Trophoblast cell (in vitro differentiated cells and primary cell): ENCODE measurements at regions not wholly inside any gene's neighbourhood (a gene's known extent, or its start where the extent isn't known, plus 50 kb on each side); places are given as distances from the start of the nearest gene placed in this dataset.

ENCODE experiments used
- DNase-seq, 2 donors: peaks; one replicate each; pipeline ENCODE4 v3.0.0-alpha.2; 2016
- H2AFZ ChIP-seq: 2 replicates; pipeline ENCODE4 v1.6.1; 2013; ENCODE audit warnings: low read length, moderate library complexity, mild to moderate bottlenecking; ENCODE audit not compliant: insufficient read depth, poor library complexity
- H2AK5ac ChIP-seq: 2 replicates; pipeline ENCODE4 v1.6.1; 2013; ENCODE audit warnings: mild to moderate bottlenecking, low read length
- H2BK120ac ChIP-seq: 2 replicates; pipeline ENCODE4 v1.6.1; 2013; ENCODE audit warnings: low read length, mild to moderate bottlenecking, moderate library complexity; ENCODE audit not compliant: insufficient read depth, poor library complexity
- H2BK12ac ChIP-seq: 2 replicates; pipeline ENCODE4 v1.6.1; 2013; ENCODE audit warnings: mild to moderate bottlenecking, low read length, moderate library complexity
- H2BK5ac ChIP-seq: 2 replicates; pipeline ENCODE4 v1.6.1; 2013; ENCODE audit warnings: low read length, low read depth, moderate library complexity, mild to moderate bottlenecking; ENCODE audit not compliant: poor library complexity
- H3K14ac ChIP-seq: 2 replicates; pipeline ENCODE4 v1.6.1; 2013; ENCODE audit warnings: mild to moderate bottlenecking, low read length
- H3K18ac ChIP-seq: 2 replicates; pipeline ENCODE4 v1.6.1; 2013; ENCODE audit warnings: mild to moderate bottlenecking, low read length
- H3K23ac ChIP-seq: 2 replicates; pipeline ENCODE4 v1.6.1; 2013; ENCODE audit warnings: low read length
- H3K27ac ChIP-seq: 2 replicates; pipeline ENCODE4 v1.5.1; 2013; ENCODE audit warnings: low read depth, mild to moderate bottlenecking, inconsistent platforms, low read length, moderate library complexity
- H3K27me3 ChIP-seq: 2 replicates; pipeline ENCODE4 v1.6.1; 2013; ENCODE audit warnings: inconsistent platforms, mild to moderate bottlenecking, low read length, moderate library complexity; ENCODE audit not compliant: insufficient read depth
- H3K36me3 ChIP-seq, 2 experiments: 1 replicate in 1 of 2; 2 replicates in 1 of 2; pipeline ENCODE4 v1.6.1; 2013; ENCODE audit warnings: low read length in 2 of 2, mild to moderate bottlenecking in 2 of 2, moderate library complexity in 1 of 2; ENCODE audit not compliant: insufficient read depth in 2 of 2, control insufficient read depth in 1 of 2
- H3K4ac ChIP-seq: 2 replicates; pipeline ENCODE4 v1.6.1; 2013; ENCODE audit warnings: low read depth, mild to moderate bottlenecking, low read length, moderate library complexity
- H3K4me1 ChIP-seq, 2 experiments: 1 replicate in 1 of 2; 2 replicates in 1 of 2; pipeline ENCODE4 v1.6.1; 2013; ENCODE audit warnings: low read length in 2 of 2, mild to moderate bottlenecking in 2 of 2, moderate library complexity in 1 of 2; ENCODE audit not compliant: insufficient read depth in 2 of 2, control insufficient read depth in 1 of 2
- H3K4me2 ChIP-seq: 2 replicates; pipeline ENCODE4 v1.6.1; 2013; ENCODE audit warnings: inconsistent platforms, mild to moderate bottlenecking, low read length, moderate library complexity
- H3K4me3 ChIP-seq: 2 replicates; pipeline ENCODE4 v1.5.1; 2013; ENCODE audit warnings: mild to moderate bottlenecking, low read depth, low read length, inconsistent platforms
- H3K79me1 ChIP-seq: one replicate; pipeline ENCODE4 v1.6.1; 2013; ENCODE audit warnings: low read length
- H3K79me2 ChIP-seq: 2 replicates; pipeline ENCODE4 v1.6.1; 2013; ENCODE audit warnings: low read length, mild to moderate bottlenecking; ENCODE audit not compliant: control insufficient read depth, insufficient read depth, poor library complexity
- H3K9ac ChIP-seq: 2 replicates; pipeline ENCODE4 v1.6.1; 2013; ENCODE audit warnings: mild to moderate bottlenecking, low read length
- H3K9me3 ChIP-seq: 2 replicates; pipeline ENCODE4 v1.6.1; 2013; ENCODE audit warnings: low read depth, mild to moderate bottlenecking, control low read depth, inconsistent platforms, low read length; ENCODE audit not compliant: insufficient read depth
- H4K12ac ChIP-seq: 2 replicates; pipeline ENCODE4 v1.6.1; 2013; ENCODE audit warnings: low read depth, mild to moderate bottlenecking, low read length, moderate library complexity
- H4K8ac ChIP-seq: 2 replicates; pipeline ENCODE4 v1.6.1; 2013; ENCODE audit warnings: low read depth, mild to moderate bottlenecking, low read length, moderate library complexity
- H4K91ac ChIP-seq: one replicate; pipeline ENCODE4 v1.6.1; 2013; ENCODE audit warnings: low read depth, mild to moderate bottlenecking, low read length, moderate library complexity
- WGBS: extraction: QIAGEN DNeasy Blood & Tissue Kit; methylation state at CpG from one replicate; pipeline ENCODE4 v1.1.7; 2013; ENCODE audit warnings: missing lambda C conversion rate; ENCODE audit not compliant: insufficient read length, insufficient coverage; ENCODE audit errors: extremely low coverage; 5-methylcytosine and 5-hydroxymethylcytosine counted together

- Histone ChIP-seq H3K4ac (no peak overlapping the region), H3K4me3 (no peak overlapping the region), H4K8ac (no peak overlapping the region), H4K91ac (peak overlapping the region; percentile 59), H2AFZ (no peak overlapping the region), H3K36me3 (no peaks in the 10 kb centered on the region), H2BK120ac (peak overlapping the region; percentile 15), H3K79me1 (peaks cover 19% of the 10 kb centered on the region), H3K23ac (no peak overlapping the region), H3K27me3 (no peaks in the 10 kb centered on the region), H3K14ac (peak overlapping the region; percentile 4), H3K9me3 (no peaks in the 10 kb centered on the region), H2AK5ac (no peak overlapping the region), H3K4me2 (no peak overlapping the region), H3K27ac (peak overlapping the region; percentile 30), H3K4me1 (peaks cover 28 to 31% of the 10 kb centered on the region in 2 experiments), H2BK5ac (no peak overlapping the region), H3K18ac (no peak overlapping the region), H2BK12ac (peak overlapping the region; percentile 32), H3K9ac (no peak overlapping the region), H4K12ac (no peak overlapping the region), H3K79me2 (no peaks in the 10 kb centered on the region)
- DNase-seq, result no peak
- no CpG with 5 or more reads among the region's 14 CpGs for WGBS
These were observed 302.9 kb downstream of the SOX9 start for GRCh38 chr17:72423718-72424117.

- Histone ChIP-seq H2AFZ (no peak overlapping the region), H3K79me1 (peaks cover 19% of the 10 kb centered on the region), H3K9ac (no peak overlapping the region), H3K79me2 (no peaks in the 10 kb centered on the region), H3K4me1 (peaks cover 28 to 31% of the 10 kb centered on the region in 2 experiments), H3K27ac (no peak overlapping the region), H3K4ac (no peak overlapping the region), H3K4me2 (no peak overlapping the region), H3K14ac (no peak overlapping the region), H2BK120ac (no peak overlapping the region), H4K91ac (no peak overlapping the region), H4K8ac (no peak overlapping the region), H4K12ac (no peak overlapping the region), H3K36me3 (no peaks in the 10 kb centered on the region), H3K9me3 (no peaks in the 10 kb centered on the region), H3K18ac (no peak overlapping the region), H2AK5ac (peak overlapping the region; percentile 9), H3K27me3 (no peaks in the 10 kb centered on the region), H2BK5ac (no peak overlapping the region), H2BK12ac (no peak overlapping the region), H3K4me3 (no peak overlapping the region), H3K23ac (no peak overlapping the region)
- no peak for DNase-seq
- no CpG with 5 or more reads among the region's 12 CpGs for WGBS
These were observed 303.8 kb downstream of the SOX9 start for GRCh38 chr17:72424505-72425117.

- H3K4me2 ChIP-seq, result no peak overlapping the region
- H3K79me2 ChIP-seq, result no peaks in the 10 kb centered on the region
- H3K4me1 ChIP-seq, result peaks cover 28 to 31% of the 10 kb centered on the region in 2 experiments
- no peak overlapping the region for H2BK120ac ChIP-seq
- no peak overlapping the region for H3K18ac ChIP-seq
- no peak overlapping the region for H3K14ac ChIP-seq
- H2BK5ac ChIP-seq, result no peak overlapping the region
- peaks cover 19% of the 10 kb centered on the region for H3K79me1 ChIP-seq
- no peak overlapping the region for H3K23ac ChIP-seq
- no CpG with 5 or more reads among the region's 7 CpGs for WGBS
- no peak overlapping the region for H4K91ac ChIP-seq
- no peak overlapping the region for H4K12ac ChIP-seq
- no peak overlapping the region for H3K27ac ChIP-seq
- no peak overlapping the region for H3K4me3 ChIP-seq
- no peaks in the 10 kb centered on the region for H3K27me3 ChIP-seq
- no peak overlapping the region for H4K8ac ChIP-seq
- no peaks in the 10 kb centered on the region for H3K36me3 ChIP-seq
- H2BK12ac ChIP-seq, result no peak overlapping the region
- no peak overlapping the region for H3K4ac ChIP-seq
- H3K9me3 ChIP-seq, result no peaks in the 10 kb centered on the region
- no peak overlapping the region for H2AK5ac ChIP-seq
- no peak overlapping the region for H2AFZ ChIP-seq
- DNase-seq, result no peak
- no peak overlapping the region for H3K9ac ChIP-seq
These were observed 304.4 kb downstream of the SOX9 start for GRCh38 chr17:72425133-72425793.

- no CpG with 5 or more reads among the region's 5 CpGs for WGBS
- Histone ChIP-seq H2BK12ac (no peak overlapping the region), H3K4me1 (peaks cover 27 to 28% of the 10 kb centered on the region in 2 experiments), H4K12ac (no peak overlapping the region), H3K27ac (no peak overlapping the region), H4K91ac (no peak overlapping the region), H3K79me1 (peaks cover 19% of the 10 kb centered on the region), H3K79me2 (no peaks in the 10 kb centered on the region), H4K8ac (no peak overlapping the region), H3K4me3 (no peak overlapping the region), H3K14ac (no peak overlapping the region), H2AK5ac (no peak overlapping the region), H3K18ac (no peak overlapping the region), H3K9me3 (no peaks in the 10 kb centered on the region), H3K4ac (no peak overlapping the region), H2BK120ac (no peak overlapping the region), H3K27me3 (no peaks in the 10 kb centered on the region), H3K23ac (no peak overlapping the region), H2AFZ (no peak overlapping the region), H3K9ac (no peak overlapping the region), H3K36me3 (no peaks in the 10 kb centered on the region), H2BK5ac (no peak overlapping the region), H3K4me2 (no peak overlapping the region)
- no peak for DNase-seq
These were observed 305.0 kb downstream of the SOX9 start for GRCh38 chr17:72425794-72426168.
